Heart left ventricle (tissue), 16 donors: ENCODE measurements at regions not wholly inside any gene's neighbourhood (a gene's known extent, or its start where the extent isn't known, plus 50 kb on each side); places are given as distances from the start of the nearest gene placed in this dataset.

Experiments used
- ATAC-seq, 4 donors: fragments of 200-7000 bp; cut with Tn5 transposase; one replicate each; pipeline ENCODE4 v1.9.1; 2020 to 2022; ENCODE audit warnings: moderate library complexity in 4 of 4, mild to moderate bottlenecking in 3 of 4, moderate number of reproducible peaks in 1 of 4
- DNase-seq, 5 donors: peaks; one replicate each; pipeline ENCODE4 v3.0.0-alpha.2; 2020
- H3K27ac ChIP-seq, 12 donors: fragments of 200-600 bp; sonication (generic) in 4 of 12; one replicate each; pipeline versions ENCODE4 v1.5.0 to v1.8.0; 2016 to 2022; ENCODE audit warnings: mild to moderate bottlenecking in 2 of 12
- H3K27me3 ChIP-seq, 9 donors: fragments of 200-600 bp; sonication (generic) in 2 of 9; one replicate each; pipeline versions ENCODE4 v1.5.1 to v1.8.0; 2016 to 2022; ENCODE audit warnings: mild to moderate bottlenecking in 3 of 9
- H3K36me3 ChIP-seq, 9 donors: fragments of 200-600 bp; sonication (generic) in 2 of 9; one replicate each; pipeline versions ENCODE4 v1.5.0 to v1.8.0; 2018 to 2022; ENCODE audit warnings: mild to moderate bottlenecking in 2 of 9
- H3K4me1 ChIP-seq, 12 donors: fragments of 200-600 bp; sonication (generic) in 4 of 12; one replicate each; pipeline versions ENCODE4 v1.5.0 to v1.8.0; 2016 to 2022; ENCODE audit warnings: mild to moderate bottlenecking in 3 of 12
- H3K4me3 ChIP-seq, 12 donors: fragments of 200-600 bp; sonication (generic) in 4 of 12; one replicate each; pipeline versions ENCODE4 v1.5.0 to v1.8.0; 2017 to 2022; ENCODE audit warnings: mild to moderate bottlenecking in 9 of 12, moderate library complexity in 4 of 12
- H3K9me3 ChIP-seq, 12 donors: fragments of 200-600 bp; sonication (generic) in 4 of 12; one replicate each; pipeline versions ENCODE4 v1.5.0 to v1.8.0; 2016 to 2022; ENCODE audit warnings: mild to moderate bottlenecking in 1 of 12
- CTCF ChIP-seq, 12 donors: fragments of 200-600 bp; sonication (generic) in 4 of 12; IDR thresholded peaks; one replicate each; pipeline versions ENCODE4 v1.5.0 to v1.8.0; 2018 to 2022; ENCODE audit warnings: antibody characterized with exemption in 12 of 12, mild to moderate bottlenecking in 5 of 12
- POLR2A ChIP-seq, 2 donors: fragments of 450-650 bp; IDR thresholded peaks; one replicate each; pipeline ENCODE4 v1.6.1; 2017; ENCODE audit warnings: antibody characterized with exemption in 2 of 2, mild to moderate bottlenecking in 2 of 2, moderate library complexity in 2 of 2
- WGBS, 4 donors: extraction: QIAGEN DNeasy Blood & Tissue Kit in 2 of 4; methylation state at CpG; one replicate each; pipeline versions ENCODE4 v1.1.5 to v1.1.7; 2013 to 2018; 5-methylcytosine and 5-hydroxymethylcytosine counted together
- intact Hi-C, 10 donors: fragments of 100-400 bp; cut with DNase I; formaldehyde crosslinking; loops; one replicate each; pipeline versions ENCODE4 v1.11.1 to v1.14.2; 2022
- donor health status: ischemic (EF 13 %, LVEDD 7.1; RV severe dilation, severe dysfunction).
- donor health status: healthy with polysubstance abuse.
- donor health status: DM: no; HTN: yes; CAD: no.
- donor health status: DM: no; HTN: no; CAD: no.
- donor health status: ischemic (EF 25% LVEDD 6.9; RV normal size, moderate dysfunction).
- donor health status: ischemic (EF 25% LVEDD 5.7; RV mildly dilated, moderate dysfunction).
- donor health status: healthy.
- donor health status: DM: yes; HTN: yes; CAD: no.
- donor health status: ischemic (EF 35%, LVEDD 5.7; RV mildly dilated, moderate dysfunction).
- donor health status: nonischemic (EF 11% LVEDD 7.7; RV severe dilation, severe dysfunction).
- donor health status: DM: yes; HTN: yes; CAD: no.
- donor health status: PGD.
- donor health status: ischemic (EF 29% LVEDD 5.4; RV normal size, mild dysfunction).
- donor health status: nonischemic (EF 23%, LVEDD 6.1; RV moderate dilation, normal function).

GRCh38 chr2:126978333-126978732 is 79.6 kb downstream of the TEX51 start:
- H3K27me3 ChIP-seq = peaks cover 0 to 2% (median 0%) of the 10 kb centered on the region in 9 donors
- WGBS, 4 donors = 94 to 97% (median 96%) methylated on average over 4 of the region's 4 CpGs
- H3K9me3 ChIP-seq = no peaks in the 10 kb centered on the region
- no peak overlapping the region for H3K4me3 ChIP-seq
- intact Hi-C loops = loop anchor here in 5 of 10 donors (10.0 kb wide), 3 partner anchors 454 to 1234 kb away; no protein-coding TSS in a partner anchor
- no peaks in the 10 kb centered on the region for H3K36me3 ChIP-seq
- no peak overlapping the region for H3K27ac ChIP-seq
- DNase-seq (no peak), ATAC-seq (no peak)
- no peaks in the 10 kb centered on the region for H3K4me1 ChIP-seq
- TF ChIP-seq CTCF (IDR thresholded peaks at IDR 0.05) (no peak), POLR2A (IDR thresholded peaks at IDR 0.05) (no peak)

GRCh38 chr2:126979039-126980003 is 80.6 kb downstream of the TEX51 start:
- ATAC-seq (no peak), DNase-seq (no peak)
- H3K36me3 ChIP-seq = no peaks in the 10 kb centered on the region
- H3K4me3 ChIP-seq = no peak overlapping the region
- no peaks in the 10 kb centered on the region for H3K4me1 ChIP-seq
- H3K9me3 ChIP-seq = no peaks in the 10 kb centered on the region
- WGBS, 4 donors = 80 to 84% (median 82%) methylated on average over 7 of the region's 7 CpGs
- no peak overlapping the region for H3K27ac ChIP-seq
- no peaks in the 10 kb centered on the region for H3K27me3 ChIP-seq
- no peak for TF ChIP-seq POLR2A (IDR thresholded peaks at IDR 0.05)
- TF ChIP-seq CTCF (IDR thresholded peaks at IDR 0.05) = no peak
- intact Hi-C loops = loop anchor here in 5 of 10 donors (10.0 kb wide), 3 partner anchors 455 to 1235 kb away; no protein-coding TSS in a partner anchor

- H3K4me1 ChIP-seq = no peaks in the 10 kb centered on the region
- H3K9me3 ChIP-seq = no peaks in the 10 kb centered on the region
- TF ChIP-seq POLR2A (IDR thresholded peaks at IDR 0.05) (no peak), CTCF (IDR thresholded peaks at IDR 0.05) (no peak)
- 64 to 75% (median 74%) methylated on average over 6 of the region's 6 CpGs for WGBS, 4 donors
- H3K36me3 ChIP-seq = no peaks in the 10 kb centered on the region
- no peak overlapping the region for H3K27ac ChIP-seq
- no peak for ATAC-seq
- no peak overlapping the region for H3K4me3 ChIP-seq
- DNase-seq = no peak
- intact Hi-C loops = no loop called here
- no peaks in the 10 kb centered on the region for H3K27me3 ChIP-seq
Measured at GRCh38 chr2:126981476-126981875, 82.8 kb downstream of the TEX51 start.

DNA sequence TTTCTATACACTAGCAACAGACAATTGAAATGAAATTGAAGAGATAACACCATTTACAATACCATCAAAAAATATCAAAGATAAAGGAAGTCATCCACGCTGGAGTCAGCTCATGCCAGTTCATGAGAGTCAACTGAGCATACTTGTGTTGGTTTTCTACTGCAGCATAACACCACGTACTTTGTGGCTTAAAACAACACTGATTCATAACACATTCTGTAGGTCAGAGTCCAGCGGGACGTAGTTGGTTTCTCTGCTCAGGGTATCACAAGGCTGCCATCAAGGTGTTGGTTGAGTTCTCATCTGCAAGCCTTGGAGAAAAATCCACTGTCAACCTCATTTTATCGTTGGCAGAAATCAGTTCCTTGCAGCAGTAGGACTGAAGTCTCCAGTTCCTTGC is 84.2 kb downstream of the TEX51 start:
- ATAC-seq (no peak), DNase-seq (no peak)
- Histone ChIP-seq H3K4me3 (no peak overlapping the region), H3K27ac (no peak overlapping the region), H3K9me3 (no peaks in the 10 kb centered on the region), H3K4me1 (no peaks in the 10 kb centered on the region), H3K27me3 (no peaks in the 10 kb centered on the region), H3K36me3 (no peaks in the 10 kb centered on the region)
- no peak for TF ChIP-seq POLR2A (IDR thresholded peaks at IDR 0.05)
- no peak for TF ChIP-seq CTCF (IDR thresholded peaks at IDR 0.05)
- intact Hi-C loops = no loop called here
- WGBS, 4 donors = 81 to 86% (median 85%) methylated on average over 5 of the region's 5 CpGs
